Activated naive CD4-positive, alpha-beta T cell treated with anti-CD3 and anti-CD28 coated beads, Interleukin-2, amount 50 U/mL, for 16 hours (primary cell): ENCODE measurements at regions not wholly inside any gene's neighbourhood (a gene's known extent, or its start where the extent isn't known, plus 50 kb on each side); places are given as distances from the start of the nearest gene placed in this dataset.

Experiments used
- DNase-seq: peaks from one replicate; pipeline ENCODE4 v3.0.0-alpha.2; 2020

- DNase-seq = no peak
Measured at GRCh38 chr9:70478963-70479641, 64.6 kb upstream of the KLF9 start.

- DNase-seq = no peak
Measured at GRCh38 chr9:70477907-70478480, 63.5 kb upstream of the KLF9 start.

- no peak for DNase-seq
Measured at GRCh38 chr9:70477146-70477745, 62.8 kb upstream of the KLF9 start.

GRCh38 chr9:70475211-70475610 lies 60.8 kb upstream of the KLF9 start:
- DNase-seq = no peak

GRCh38 chr9:70474413-70474812 lies 60.0 kb upstream of the KLF9 start:
- no peak for DNase-seq

GRCh38 chr9:70472268-70473249 lies 58.1 kb upstream of the KLF9 start:
- DNase-seq = no peak

- no peak for DNase-seq
Measured at GRCh38 chr9:70470050-70471015, 55.9 kb upstream of the KLF9 start.

GRCh38 chr9:70468291-70468690 lies 53.8 kb upstream of the KLF9 start:
- DNase-seq = no peak

- DNase-seq = peak; percentile 60
Measured at GRCh38 chr9:70466976-70467561, 52.6 kb upstream of the KLF9 start.

GRCh38 chr9:70465904-70466303 lies 51.4 kb upstream of the KLF9 start:
- no peak for DNase-seq

GRCh38 chr9:70465398-70465797 lies 50.9 kb upstream of the KLF9 start:
- no peak for DNase-seq
